Activated CD4-positive, CD25-positive, alpha-beta regulatory T cell treated with anti-CD3 and anti-CD28 coated beads, Interleukin-2, amount 50 U/mL, for 24 hours (primary cell): ENCODE measurements at regions not wholly inside any gene's neighbourhood (a gene's known extent, or its start where the extent isn't known, plus 50 kb on each side); places are given as distances from the start of the nearest gene placed in this dataset.
A peak's percentile ranks its signal among the peaks of the same experiment; 100 is the strongest.

Source experiments
- ATAC-seq, 2 donors: fragments of 150-1000 bp; cut with Tn5 transposase; one replicate each; pipeline ENCODE4 v1.10.0; 2021; ENCODE audit warnings: mild to moderate bottlenecking in 1 of 2, moderate library complexity in 1 of 2

GRCh38 chr13:31929031-31929770, 102.4 kb upstream of the FRY start:
- ATAC-seq: no peak

GRCh38 chr13:31930490-31930889, 101.1 kb upstream of the FRY start:
- ATAC-seq: no peak

- ATAC-seq: peak in 1 of 2 donors; percentile 38
Measured at GRCh38 chr13:31930901-31931522, 100.6 kb upstream of the FRY start.

GRCh38 chr13:31937436-31937835, 94.1 kb upstream of the FRY start:
- no peak for ATAC-seq

GRCh38 chr13:31940076-31940475, 91.5 kb upstream of the FRY start:
- no peak for ATAC-seq

- ATAC-seq: no peak
Measured at GRCh38 chr13:31943591-31943990, 88.0 kb upstream of the FRY start.

GRCh38 chr13:31944262-31945160, 87.1 kb upstream of the FRY start:
- no peak for ATAC-seq

GRCh38 chr13:31945202-31945961, 86.2 kb upstream of the FRY start:
- no peak for ATAC-seq

GRCh38 chr13:31946091-31946770, 85.3 kb upstream of the FRY start:
- no peak for ATAC-seq

- no peak for ATAC-seq
Measured at GRCh38 chr13:31947105-31947504, 84.5 kb upstream of the FRY start.

GRCh38 chr13:31947506-31947905, 84.1 kb upstream of the FRY start:
- no peak for ATAC-seq

- ATAC-seq: no peak
Measured at GRCh38 chr13:31949486-31949885, 82.1 kb upstream of the FRY start.

- no peak for ATAC-seq
Measured at GRCh38 chr13:31950111-31950815, 81.3 kb upstream of the FRY start.

- peak; percentile 32 to 45 for ATAC-seq
Measured at GRCh38 chr13:31951215-31951678, 80.3 kb upstream of the FRY start.

GRCh38 chr13:31952641-31953380, 78.8 kb upstream of the FRY start:
- no peak for ATAC-seq

- ATAC-seq: no peak
Measured at GRCh38 chr13:31955101-31955500, 76.5 kb upstream of the FRY start.

GRCh38 chr13:31955741-31956140, 75.8 kb upstream of the FRY start:
- ATAC-seq: no peak

GRCh38 chr13:31956980-31957644, 74.5 kb upstream of the FRY start:
- ATAC-seq: no peak

- ATAC-seq: no peak
Measured at GRCh38 chr13:31957772-31958171, 73.8 kb upstream of the FRY start.
